ENCODE measurements at regions not wholly inside any gene's neighbourhood (a gene's known extent, or its start where the extent isn't known, plus 50 kb on each side); places are given as distances from the start of the nearest gene placed in this dataset.

DNA sequence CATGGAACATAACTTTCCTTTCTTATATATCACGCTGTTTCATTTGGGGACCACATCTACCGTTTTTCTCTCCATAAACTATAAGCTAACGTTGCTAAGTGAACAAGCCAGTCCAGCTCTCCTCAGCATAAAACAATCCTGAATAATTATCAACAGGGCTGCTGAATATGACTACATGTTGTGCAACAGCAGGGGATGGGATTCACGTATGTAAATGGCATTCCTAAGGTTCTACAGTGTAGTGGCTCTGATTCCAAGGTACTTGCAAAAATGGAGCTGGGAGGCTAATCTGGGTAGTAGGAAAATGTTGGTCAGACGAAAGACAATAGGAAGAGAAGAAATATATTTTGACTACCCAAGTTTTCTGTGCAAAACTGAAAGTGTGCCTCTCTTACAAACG is 262.8 kb downstream of the RWDD3 start:
- H3K9me3 ChIP-seq (ENCODE audit: insufficient read depth in 2 of 2, low read depth in 1 of 2, low read length in 1 of 2), result no peaks in the 10 kb centered on the region
- no peaks in the 10 kb centered on the region for H4K20me1 ChIP-seq (replicated peaks in 1 of 2; ENCODE audit: control insufficient read depth in 1 of 2, insufficient read depth in 2 of 2, low read length in 2 of 2)
- H3K18ac ChIP-seq (ENCODE audit: extremely low read depth, low read length), result no peak overlapping the region
- no peak overlapping the region for H4K8ac ChIP-seq (ENCODE audit: extremely low read depth, insufficient read depth, low read length)
- H2BK20ac ChIP-seq (ENCODE audit: low read length), result no peak overlapping the region
- no peak overlapping the region for H3K56ac ChIP-seq (replicated peaks; ENCODE audit: insufficient read length, low read depth, low read length)
- no peak overlapping the region for H3K4me3 ChIP-seq (ENCODE audit: extremely low read depth in 1 of 4, insufficient read depth in 2 of 4, low read depth in 3 of 4, low read length in 4 of 4)
- peaks cover 0 to 14% (median 4%) of the 10 kb centered on the region in 4 experiments; a peak in 3 of 7 replicates for H3K4me1 ChIP-seq (replicated peaks in 1 of 4; ENCODE audit: control insufficient read depth in 3 of 4, insufficient read depth in 4 of 4, low read length in 3 of 4)
- H3K4ac ChIP-seq (replicated peaks; ENCODE audit: insufficient read length, low read depth, low read length), result no peak overlapping the region
- no peaks in the 10 kb centered on the region for H3K23me2 ChIP-seq (ENCODE audit: low read depth, low read length)
- CTCF ChIA-PET (ENCODE audit: partially characterized antibody), result interaction anchor here (1.2 kb wide), 1 partner anchor 10 kb away, joined by 3 read pairs; no protein-coding TSS in a partner anchor
- H3K36me3 ChIP-seq (ENCODE audit: control insufficient read depth in 2 of 4, insufficient read depth in 4 of 4, low read length in 3 of 4), result no peaks in the 10 kb centered on the region
- no peaks in the 10 kb centered on the region for H3K27me3 ChIP-seq (replicated peaks in 1 of 4; ENCODE audit: control insufficient read depth in 3 of 4, extremely low read depth in 1 of 4, insufficient read depth in 3 of 4, low read length in 3 of 4)
- no peak overlapping the region for H2AFZ ChIP-seq (ENCODE audit: low read length)
- no peak overlapping the region for H2BK120ac ChIP-seq (replicated peaks; ENCODE audit: low read depth, low read length)
- FAIRE-seq, result no peak
- no peak overlapping the region for H3K9ac ChIP-seq (replicated peaks in 1 of 4; ENCODE audit: extremely low read depth in 1 of 4, low read depth in 3 of 4, low read length in 3 of 4)
- no peak overlapping the region for H4K5ac ChIP-seq (ENCODE audit: insufficient read length, low read depth, low read length)
- no peak overlapping the region for H2AK5ac ChIP-seq (ENCODE audit: low read depth, low read length)
- no peak overlapping the region for H4K91ac ChIP-seq (replicated peaks; ENCODE audit: insufficient read length, low read length)
- H3K14ac ChIP-seq (ENCODE audit: insufficient read length), result no peak overlapping the region
- no peak overlapping the region for H3K4me2 ChIP-seq (ENCODE audit: insufficient read depth in 1 of 2, low read depth in 2 of 2, low read length in 2 of 2)
- no peak overlapping the region for H3K23ac ChIP-seq (ENCODE audit: insufficient read length)
- H3K79me1 ChIP-seq (ENCODE audit: low read depth, low read length), result no peaks in the 10 kb centered on the region
- no peak for DNase-seq (ENCODE audit: low read depth in 1 of 2, low spot score in 2 of 2)
- WGBS, 2 experiments (ENCODE audit: extremely low coverage in 1 of 2, insufficient coverage in 1 of 2, insufficient read length in 1 of 2, insufficient replicate concordance in 2 of 2, low coverage in 1 of 2, low lambda C conversion rate in 2 of 2, missing lambda C conversion rate in 1 of 2), result 82% methylated on average over 6 of the region's 6 CpGs; no CpG with 5 or more reads in 1 of the 2 experiments
- peak; percentile 73; the same call in 1 of the 2 replicates for TF ChIP-seq CEBPB (IDR thresholded peaks at IDR 0.05; ENCODE audit: low read depth, low read length)
- TF ChIP-seq HDAC2 (IDR thresholded peaks at IDR 0.05; ENCODE audit: borderline replicate concordance in 1 of 2, low read depth in 2 of 2, low read length in 2 of 2), result no peak
- H2BK5ac ChIP-seq (ENCODE audit: low read depth, low read length), result no peak overlapping the region
- H2BK12ac ChIP-seq (ENCODE audit: low read depth, low read length), result no peak overlapping the region
- POLR2A ChIA-PET (ENCODE audit: partially characterized antibody), result no interaction called here
- no peak overlapping the region for H3K27ac ChIP-seq (ENCODE audit: low read depth, low read length)
- no peaks in the 10 kb centered on the region for H3K79me2 ChIP-seq (ENCODE audit: control insufficient read depth in 1 of 2, insufficient read depth in 2 of 2, low read length in 2 of 2)
- H2BK15ac ChIP-seq (ENCODE audit: low read length), result no peak overlapping the region

Data from H1 (cell line).